KBM-7 (cell line): ENCODE measurements at regions not wholly inside any gene's neighbourhood (a gene's known extent, or its start where the extent isn't known, plus 50 kb on each side); places are given as distances from the start of the nearest gene placed in this dataset.
A peak's percentile ranks its signal among the peaks of the same experiment; 100 is the strongest.

ENCODE experiments used
- DNase-seq: peaks from one replicate; pipeline ENCODE4 v3.0.0-alpha.2; 2015
- in situ Hi-C: fragments of 300-500 bp; cut with MboI; formaldehyde crosslinking; loops from 2 replicates; pipeline ENCODE4 v1.14.3; 2020; ENCODE audit warnings: low sequenced_read_pairs, low pct_unique_long_range_greater_than_20kb, mixed read lengths

DNA sequence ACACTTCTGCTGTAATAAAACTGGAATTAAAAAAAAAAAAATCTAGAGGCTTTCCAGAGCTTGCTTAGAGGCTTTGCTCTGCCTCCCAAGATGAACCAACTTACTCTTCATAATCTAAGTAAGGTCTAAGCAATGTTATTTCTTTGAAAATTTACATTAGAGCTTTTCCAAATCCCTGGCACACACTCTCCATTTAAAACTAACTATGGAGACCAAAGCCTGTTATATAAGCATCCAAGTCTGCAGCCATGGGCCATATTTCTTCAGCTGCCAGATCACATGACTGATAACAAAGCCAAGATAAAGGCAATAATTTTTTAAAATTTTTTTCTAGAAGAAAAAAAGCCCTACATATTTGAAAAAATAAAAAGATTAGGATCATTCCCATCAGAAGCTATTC is 55.0 kb upstream of the ARHGEF3 start:
- no peak for DNase-seq
- in situ Hi-C loops = no loop called here

DNA sequence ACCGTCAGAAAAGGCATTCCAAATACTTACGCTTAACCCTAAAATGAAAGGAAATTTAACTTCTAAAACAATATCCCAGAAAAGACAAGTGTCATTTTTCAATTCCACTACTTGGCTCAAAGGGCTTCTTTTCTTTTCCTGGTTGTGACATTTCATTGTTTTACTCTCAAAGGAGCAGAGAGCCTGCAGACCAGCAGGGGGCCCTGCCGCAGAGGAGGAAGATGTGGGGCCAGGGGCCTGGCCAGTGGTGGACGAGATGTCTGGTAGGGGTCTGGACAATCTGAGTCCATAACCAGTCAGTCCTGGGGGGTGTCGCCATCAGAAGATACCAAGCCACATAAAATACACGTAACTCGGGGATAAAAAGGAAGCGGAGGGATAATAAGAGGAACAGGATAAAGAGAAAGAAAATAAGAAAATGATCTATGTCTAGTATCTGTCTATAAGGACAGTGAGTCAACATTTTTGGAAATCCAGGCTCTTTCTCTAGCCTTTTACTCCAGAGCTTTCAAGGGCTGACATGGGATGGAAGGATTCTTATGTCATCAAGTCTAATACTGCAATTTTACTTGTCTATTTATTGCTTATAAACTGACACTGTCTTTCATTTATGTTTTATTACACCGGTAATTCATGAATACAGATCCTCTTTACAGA is 54.2 kb upstream of the ARHGEF3 start:
- peak; percentile 60 for DNase-seq
- in situ Hi-C loops = no loop called here

- in situ Hi-C loops = no loop called here
Measured at GRCh38 chr3:56854856-56855611, 53.3 kb upstream of the ARHGEF3 start.

DNA sequence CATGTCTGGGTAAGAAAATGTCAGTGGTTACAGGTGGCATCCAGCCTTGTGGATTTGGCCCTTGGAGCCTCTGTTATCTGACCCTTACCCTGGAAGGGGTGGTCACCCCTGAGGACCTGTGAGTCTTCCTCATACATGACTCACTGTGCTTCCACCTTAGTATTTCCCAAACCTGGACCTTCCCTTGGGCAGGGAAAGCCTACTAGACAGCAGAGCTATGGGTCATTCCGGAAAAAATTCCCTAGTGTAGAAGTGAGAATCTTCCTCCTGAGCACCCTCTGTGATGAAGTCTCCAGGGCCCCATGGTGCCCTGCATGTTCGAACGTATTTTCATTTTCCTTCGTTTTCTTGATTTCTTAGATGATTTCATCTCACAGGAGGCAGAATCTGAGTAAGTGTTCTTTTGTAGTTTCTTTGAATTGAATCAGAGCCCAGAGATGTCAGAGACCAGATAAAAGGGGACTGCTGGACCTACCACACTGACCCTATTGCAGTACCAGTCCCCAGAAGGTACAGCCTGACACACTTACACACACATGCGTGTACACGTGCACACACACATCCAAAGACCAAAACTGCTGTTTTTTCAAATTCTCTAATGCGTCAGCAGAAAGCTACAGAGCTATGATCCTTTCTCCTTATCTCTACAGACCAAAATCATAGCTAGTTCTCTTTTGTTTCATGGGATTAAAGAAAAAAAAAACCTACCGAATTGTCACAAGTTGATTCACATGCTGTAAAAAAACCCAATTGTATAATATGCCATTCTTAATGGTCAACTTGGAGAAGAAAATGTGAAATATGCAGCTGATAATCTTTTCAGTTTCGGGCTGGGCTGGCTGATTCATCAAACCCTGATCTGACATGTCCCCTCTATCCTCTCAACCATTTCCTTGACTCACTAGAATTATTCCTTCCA is 50.5 kb upstream of the ARHGEF3 start:
- DNase-seq = no peak
- in situ Hi-C loops = no loop called here

More at GRCh38 chr3:56854856-56855611, 53.3 kb upstream of the ARHGEF3 start:
- DNase-seq = no peak
